GM23338 (cell line): ENCODE measurements at regions not wholly inside any gene's neighbourhood (a gene's known extent, or its start where the extent isn't known, plus 50 kb on each side); places are given as distances from the start of the nearest gene placed in this dataset.

Experiments
- CREB1 ChIP-seq: fragments of 250-450 bp; sonication (Bioruptor Pico); IDR thresholded peaks from 2 replicates; pipeline ENCODE4 v1.5.0; 2020; ENCODE audit warnings: low read depth, mild to moderate bottlenecking, moderate library complexity
- CTCF ChIP-seq, 2 experiments: fragments of 200-600 bp in 1 of 2; sonication (generic) in 1 of 2; conservative IDR thresholded peaks; 2 replicates each; pipeline versions ENCODE4 v1.5.1 to v1.6.1; 2016 to 2017; ENCODE audit warnings: antibody characterized with exemption in 2 of 2, low read depth in 2 of 2, mild to moderate bottlenecking in 2 of 2, moderate library complexity in 1 of 2
- ETS1 ChIP-seq: IDR thresholded peaks from 2 replicates; pipeline ENCODE4 v1.6.1; 2016; ENCODE audit warnings: antibody characterized with exemption
- EZH2 ChIP-seq: fragments of 200-600 bp; sonication (generic); IDR thresholded peaks from one replicate; pipeline ENCODE4 v1.8.0; 2017; ENCODE audit warnings: antibody characterized with exemption, mild to moderate bottlenecking, low read depth; ENCODE audit not compliant: unreplicated experiment
- EZH2phosphoT487 ChIP-seq: fragments of 200-600 bp; sonication (generic); IDR thresholded peaks from one replicate; pipeline ENCODE4 v1.8.1; 2018; ENCODE audit warnings: antibody characterized with exemption; ENCODE audit not compliant: unreplicated experiment
- JUNB ChIP-seq: IDR thresholded peaks from one replicate; pipeline ENCODE4 v1.6.1; 2016; ENCODE audit warnings: antibody characterized with exemption; ENCODE audit not compliant: unreplicated experiment
- NANOG ChIP-seq: IDR thresholded peaks from 2 replicates; pipeline ENCODE4 v1.6.1; 2016; ENCODE audit warnings: antibody characterized with exemption, borderline replicate concordance
- POLR2AphosphoS5 ChIP-seq: IDR thresholded peaks from 2 replicates; pipeline ENCODE4 v1.6.1; 2016; ENCODE audit warnings: antibody characterized with exemption, low read depth
- STAT1 ChIP-seq: IDR thresholded peaks from one replicate; pipeline ENCODE4 v1.6.1; 2016; ENCODE audit warnings: antibody characterized with exemption; ENCODE audit not compliant: unreplicated experiment
- ZNF114 ChIP-seq: fragments of 250-450 bp; sonication (Bioruptor Pico); IDR thresholded peaks from 2 replicates; pipeline ENCODE4 v1.5.0; 2020; ENCODE audit warnings: mild to moderate bottlenecking, moderate library complexity
- ZNF331 ChIP-seq: fragments of 250-450 bp; sonication (Bioruptor Pico); IDR thresholded peaks from 2 replicates; pipeline ENCODE4 v1.5.0; 2020; ENCODE audit warnings: low read depth, mild to moderate bottlenecking, moderate library complexity
- TF ChIP-seq, protein P1 (sequence below): IDR thresholded peaks from one replicate; pipeline ENCODE4 v1.6.1; 2018; ENCODE audit warnings: antibody characterized with exemption; ENCODE audit not compliant: unreplicated experiment

DNA sequence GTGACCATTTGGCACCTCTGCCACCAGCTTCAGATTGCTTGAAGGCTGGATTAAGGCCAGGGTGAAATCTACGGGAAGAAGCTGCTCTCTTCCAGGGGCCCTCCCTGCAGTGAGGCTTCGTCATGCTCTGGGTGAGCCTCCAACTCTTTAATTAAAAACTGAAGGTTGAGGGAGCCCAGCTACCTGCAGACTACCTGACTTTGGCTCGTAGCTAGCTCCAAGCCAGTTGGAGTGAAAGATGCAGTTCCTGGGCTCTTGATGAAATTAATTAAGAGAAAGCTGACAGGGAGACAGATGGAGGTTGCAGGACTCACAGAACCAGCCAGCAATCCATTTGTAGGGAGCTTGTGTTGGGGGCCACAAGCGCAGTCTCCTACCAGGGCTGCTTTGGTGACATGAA, 168.5 kb upstream of the SFSWAP start:
- TF ChIP-seq CTCF (conservative IDR thresholded peaks at IDR 0.05; ENCODE audit: low read depth in 2 of 2) (no peak), EZH2 (no peak), POLR2AphosphoS5 (no peak), STAT1 (no peak), EZH2phosphoT487 (no peak), JUNB (no peak), ZNF331 (CRISPR knock-in tag) (no peak), NANOG (no peak), CREB1 (CRISPR knock-in tag) (no peak), ETS1 (no peak), ZNF114 (CRISPR knock-in tag) (no peak)
- TF ChIP-seq, protein P1, sequence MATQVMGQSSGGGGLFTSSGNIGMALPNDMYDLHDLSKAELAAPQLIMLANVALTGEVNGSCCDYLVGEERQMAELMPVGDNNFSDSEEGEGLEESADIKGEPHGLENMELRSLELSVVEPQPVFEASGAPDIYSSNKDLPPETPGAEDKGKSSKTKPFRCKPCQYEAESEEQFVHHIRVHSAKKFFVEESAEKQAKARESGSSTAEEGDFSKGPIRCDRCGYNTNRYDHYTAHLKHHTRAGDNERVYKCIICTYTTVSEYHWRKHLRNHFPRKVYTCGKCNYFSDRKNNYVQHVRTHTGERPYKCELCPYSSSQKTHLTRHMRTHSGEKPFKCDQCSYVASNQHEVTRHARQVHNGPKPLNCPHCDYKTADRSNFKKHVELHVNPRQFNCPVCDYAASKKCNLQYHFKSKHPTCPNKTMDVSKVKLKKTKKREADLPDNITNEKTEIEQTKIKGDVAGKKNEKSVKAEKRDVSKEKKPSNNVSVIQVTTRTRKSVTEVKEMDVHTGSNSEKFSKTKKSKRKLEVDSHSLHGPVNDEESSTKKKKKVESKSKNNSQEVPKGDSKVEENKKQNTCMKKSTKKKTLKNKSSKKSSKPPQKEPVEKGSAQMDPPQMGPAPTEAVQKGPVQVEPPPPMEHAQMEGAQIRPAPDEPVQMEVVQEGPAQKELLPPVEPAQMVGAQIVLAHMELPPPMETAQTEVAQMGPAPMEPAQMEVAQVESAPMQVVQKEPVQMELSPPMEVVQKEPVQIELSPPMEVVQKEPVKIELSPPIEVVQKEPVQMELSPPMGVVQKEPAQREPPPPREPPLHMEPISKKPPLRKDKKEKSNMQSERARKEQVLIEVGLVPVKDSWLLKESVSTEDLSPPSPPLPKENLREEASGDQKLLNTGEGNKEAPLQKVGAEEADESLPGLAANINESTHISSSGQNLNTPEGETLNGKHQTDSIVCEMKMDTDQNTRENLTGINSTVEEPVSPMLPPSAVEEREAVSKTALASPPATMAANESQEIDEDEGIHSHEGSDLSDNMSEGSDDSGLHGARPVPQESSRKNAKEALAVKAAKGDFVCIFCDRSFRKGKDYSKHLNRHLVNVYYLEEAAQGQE = no peak
